ENCODE measurements at regions not wholly inside any gene's neighbourhood (a gene's known extent, or its start where the extent isn't known, plus 50 kb on each side); places are given as distances from the start of the nearest gene placed in this dataset.

DNA sequence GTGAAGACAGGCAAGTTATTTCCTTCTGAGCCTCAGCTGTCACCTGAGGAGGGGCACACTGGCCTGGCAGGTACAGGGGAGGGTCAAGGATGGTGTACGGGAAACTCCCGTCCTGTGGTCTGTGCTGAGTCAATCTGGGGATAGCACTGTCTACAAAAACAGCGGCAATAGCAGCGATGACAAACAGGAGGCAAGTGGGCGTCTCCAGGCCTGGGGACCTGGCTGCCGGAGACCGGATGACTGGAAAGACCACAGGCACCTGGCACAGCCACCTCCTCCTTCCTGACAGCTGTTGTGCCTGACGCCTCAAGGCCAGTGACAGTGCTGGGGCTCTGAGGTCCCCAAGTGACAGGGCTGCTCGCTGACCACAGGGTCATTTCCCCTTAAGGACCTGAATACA is 202.1 kb upstream of the HS6ST1 start:
- TF ChIP-seq POLR2A (IDR thresholded peaks at IDR 0.05): no peak
- TF ChIP-seq, protein P1, sequence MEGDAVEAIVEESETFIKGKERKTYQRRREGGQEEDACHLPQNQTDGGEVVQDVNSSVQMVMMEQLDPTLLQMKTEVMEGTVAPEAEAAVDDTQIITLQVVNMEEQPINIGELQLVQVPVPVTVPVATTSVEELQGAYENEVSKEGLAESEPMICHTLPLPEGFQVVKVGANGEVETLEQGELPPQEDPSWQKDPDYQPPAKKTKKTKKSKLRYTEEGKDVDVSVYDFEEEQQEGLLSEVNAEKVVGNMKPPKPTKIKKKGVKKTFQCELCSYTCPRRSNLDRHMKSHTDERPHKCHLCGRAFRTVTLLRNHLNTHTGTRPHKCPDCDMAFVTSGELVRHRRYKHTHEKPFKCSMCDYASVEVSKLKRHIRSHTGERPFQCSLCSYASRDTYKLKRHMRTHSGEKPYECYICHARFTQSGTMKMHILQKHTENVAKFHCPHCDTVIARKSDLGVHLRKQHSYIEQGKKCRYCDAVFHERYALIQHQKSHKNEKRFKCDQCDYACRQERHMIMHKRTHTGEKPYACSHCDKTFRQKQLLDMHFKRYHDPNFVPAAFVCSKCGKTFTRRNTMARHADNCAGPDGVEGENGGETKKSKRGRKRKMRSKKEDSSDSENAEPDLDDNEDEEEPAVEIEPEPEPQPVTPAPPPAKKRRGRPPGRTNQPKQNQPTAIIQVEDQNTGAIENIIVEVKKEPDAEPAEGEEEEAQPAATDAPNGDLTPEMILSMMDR (IDR thresholded peaks at IDR 0.05): no peak

Measured in lower leg skin (tissue), 3 donors.